OCI-LY7 (cell line): ENCODE measurements at regions not wholly inside any gene's neighbourhood (a gene's known extent, or its start where the extent isn't known, plus 50 kb on each side); places are given as distances from the start of the nearest gene placed in this dataset.

Source experiments
- CTCF ChIP-seq: fragments of 200-600 bp; sonication (generic); conservative IDR thresholded peaks from 2 replicates; pipeline ENCODE4 v1.5.1; 2014; ENCODE audit warnings: mild to moderate bottlenecking, antibody characterized with exemption, low read length, moderate library complexity, mixed read lengths
- EZH2phosphoT487 ChIP-seq: fragments of 200-600 bp; sonication (generic); IDR thresholded peaks from 2 replicates; pipeline ENCODE4 v1.6.1; 2018; ENCODE audit warnings: low read depth, borderline replicate concordance, mild to moderate bottlenecking, mixed run types, antibody characterized with exemption, low read length, moderate library complexity, mixed read lengths

- TF ChIP-seq CTCF: no peak
- TF ChIP-seq EZH2phosphoT487: no peak
Measured at GRCh38 chr4:179163147-179163546, 1720.9 kb upstream of the AGA start.
